Neural cell (in vitro differentiated cells): ENCODE measurements at regions not wholly inside any gene's neighbourhood (a gene's known extent, or its start where the extent isn't known, plus 50 kb on each side); places are given as distances from the start of the nearest gene placed in this dataset.

Experiments used
- H2AFZ ChIP-seq: fragments of 200-600, 300-800 bp; sonication (generic), shearing (Covaris generic); 2 replicates; pipeline ENCODE4 v1.6.0; 2014; ENCODE audit warnings: low read depth, mild to moderate bottlenecking, antibody characterized with exemption, low read length, moderate library complexity
- H3F3A ChIP-seq: fragments of 200-600 bp; shearing (Covaris generic); 2 replicates; pipeline ENCODE4 v1.6.1; 2016; ENCODE audit warnings: mild to moderate bottlenecking, moderate library complexity, mixed read lengths, antibody characterized with exemption, low read length; ENCODE audit not compliant: insufficient read depth, poor library complexity, severe bottlenecking
- H3K27ac ChIP-seq: fragments of 200-600, 300-800 bp; sonication (generic), shearing (Covaris generic); 2 replicates; pipeline ENCODE4 v1.5.1; 2014; ENCODE audit warnings: mild to moderate bottlenecking, low read length, moderate library complexity
- H3K27me3 ChIP-seq: fragments of 300-800, 200-600 bp; sonication (generic), shearing (Covaris generic); 2 replicates; pipeline ENCODE4 v1.6.0; 2014; ENCODE audit warnings: mild to moderate bottlenecking, low read depth, low read length, moderate library complexity; ENCODE audit not compliant: insufficient read depth
- H3K36me3 ChIP-seq: fragments of 300-800, 200-600 bp; sonication (generic), shearing (Covaris generic); 2 replicates; pipeline ENCODE4 v1.5.1; 2014; ENCODE audit warnings: mild to moderate bottlenecking, antibody characterized with exemption, low read length, moderate library complexity; ENCODE audit not compliant: insufficient read depth
- H3K4me2 ChIP-seq: fragments of 300-800, 200-600 bp; sonication (generic), shearing (Covaris generic); 2 replicates; pipeline ENCODE4 v1.6.0; 2014; ENCODE audit warnings: mild to moderate bottlenecking, low read length
- H3K4me3 ChIP-seq: fragments of 300-800, 200-600 bp; sonication (generic), shearing (Covaris generic); 2 replicates; pipeline ENCODE4 v1.5.1; 2014; ENCODE audit warnings: mild to moderate bottlenecking, low read length, moderate library complexity
- H3K79me2 ChIP-seq: fragments of 200-600 bp; shearing (Covaris generic); replicated peaks from 2 replicates; pipeline ENCODE4 v1.6.0; 2014; ENCODE audit warnings: mild to moderate bottlenecking, low read length, moderate library complexity; ENCODE audit not compliant: insufficient read depth
- H3K9ac ChIP-seq: fragments of 300-800, 200-600 bp; sonication (generic), shearing (Covaris generic); 2 replicates; pipeline ENCODE4 v1.6.1; 2016; ENCODE audit warnings: mild to moderate bottlenecking, low read length, mixed read lengths
- H3K9me2 ChIP-seq: fragments of 200-600 bp; shearing (Covaris generic); 2 replicates; pipeline ENCODE4 v1.6.1; 2016; ENCODE audit warnings: mild to moderate bottlenecking, low read length, mixed read lengths; ENCODE audit not compliant: insufficient read depth
- H3K9me3 ChIP-seq: fragments of 200-600, 300-800 bp; sonication (generic), shearing (Covaris generic); 2 replicates; pipeline ENCODE4 v1.6.1; 2016; ENCODE audit warnings: mild to moderate bottlenecking, mixed run types, low read length, moderate library complexity, mixed read lengths
- H4K20me1 ChIP-seq: fragments of 200-600 bp; shearing (Covaris generic); 2 replicates; pipeline ENCODE4 v1.6.1; 2016; ENCODE audit warnings: mild to moderate bottlenecking, mixed run types; ENCODE audit not compliant: insufficient read depth
- EP300 ChIP-seq: fragments of 450-650 bp; conservative IDR thresholded peaks from 2 replicates; pipeline ENCODE4 v1.6.1; 2014; ENCODE audit warnings: antibody characterized with exemption, mild to moderate bottlenecking, moderate library complexity; ENCODE audit not compliant: poor library complexity, severe bottlenecking
- EZH2 ChIP-seq: fragments of 200-600, 300-800 bp; shearing (Covaris generic), sonication (generic); IDR thresholded peaks from 2 replicates; pipeline ENCODE4 v1.6.1; 2014; ENCODE audit warnings: antibody characterized with exemption, low read length, borderline replicate concordance, mild to moderate bottlenecking; ENCODE audit not compliant: insufficient read depth, poor library complexity, severe bottlenecking
- MXI1 ChIP-seq: fragments of 450-650 bp; conservative IDR thresholded peaks from 2 replicates; pipeline ENCODE4 v1.6.1; 2014; ENCODE audit warnings: antibody characterized with exemption, mild to moderate bottlenecking; ENCODE audit not compliant: poor library complexity, severe bottlenecking
- POLR2AphosphoS5 ChIP-seq: IDR thresholded peaks from 2 replicates; pipeline ENCODE4 v1.6.1; 2012
- RAD21 ChIP-seq: fragments of 450-650 bp; conservative IDR thresholded peaks from 2 replicates; pipeline ENCODE4 v1.6.1; 2014; ENCODE audit warnings: antibody characterized with exemption, mild to moderate bottlenecking, moderate library complexity
- SMC3 ChIP-seq: fragments of 450-650 bp; conservative IDR thresholded peaks from 2 replicates; pipeline ENCODE4 v1.6.1; 2014; ENCODE audit warnings: antibody characterized with exemption, mild to moderate bottlenecking, moderate library complexity; ENCODE audit not compliant: poor library complexity
- TAF1 ChIP-seq: IDR thresholded peaks from 2 replicates; pipeline ENCODE4 v1.6.1; 2012; ENCODE audit warnings: low read depth
- TF ChIP-seq, protein P1 (sequence below): fragments of 450-650 bp; IDR thresholded peaks from 2 replicates; pipeline ENCODE4 v1.5.1; 2014; ENCODE audit warnings: antibody characterized with exemption, mild to moderate bottlenecking, moderate library complexity; ENCODE audit not compliant: poor library complexity, severe bottlenecking
- TF ChIP-seq, protein P2 (sequence below): IDR thresholded peaks from 2 replicates; pipeline ENCODE4 v1.6.1; 2012; ENCODE audit warnings: borderline replicate concordance

DNA sequence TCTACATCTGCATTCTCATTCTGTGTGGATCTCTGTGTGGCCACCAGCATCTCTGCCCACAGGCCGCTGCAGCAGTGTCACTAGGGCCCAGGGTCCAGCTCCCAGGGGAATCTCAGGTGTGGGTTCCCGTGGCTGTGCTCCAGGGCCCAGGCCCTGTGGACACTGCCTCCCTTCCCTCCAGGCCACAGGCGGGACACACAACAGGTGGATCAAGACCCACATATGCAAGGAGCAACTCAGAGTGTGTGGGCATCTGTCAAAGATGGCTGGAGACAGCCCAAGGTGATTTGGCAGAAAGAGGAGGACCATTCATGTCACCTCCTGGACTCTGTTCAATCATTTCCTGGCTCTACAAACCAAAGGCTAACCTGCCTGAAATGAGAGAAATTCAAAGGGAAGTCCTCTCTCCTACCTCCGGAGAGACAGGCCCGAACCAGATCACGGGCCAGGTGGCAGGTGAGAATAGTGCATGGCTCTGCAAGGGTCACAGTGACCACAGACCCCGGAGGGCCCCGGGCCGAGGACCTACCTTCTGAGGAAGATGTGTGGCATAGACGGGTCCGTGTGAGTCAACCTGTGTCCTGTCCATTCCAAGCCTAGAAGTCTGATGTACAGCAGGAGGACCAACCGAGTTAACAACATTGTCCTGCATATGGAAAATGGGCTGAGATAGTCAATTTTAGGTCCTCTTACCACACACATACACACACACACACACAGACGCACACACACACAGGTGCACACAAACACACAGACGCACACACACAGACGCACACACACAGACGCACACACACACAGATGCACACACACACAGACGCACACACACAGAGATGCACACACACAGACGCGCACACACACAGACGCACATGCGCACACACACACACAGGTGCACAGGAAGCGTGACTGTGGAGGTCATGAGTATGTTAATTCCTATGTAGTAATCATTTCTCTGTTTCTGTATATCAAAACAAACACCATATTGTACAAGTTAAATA lies 1068.5 kb downstream of the BRD1 start:
- Histone ChIP-seq H3K79me2 (no peaks in the 10 kb centered on the region), H3K9me3 (peaks cover 4% of the 10 kb centered on the region), H3F3A (no peaks in the 10 kb centered on the region), H3K27me3 (no peaks in the 10 kb centered on the region), H3K9ac (no peak overlapping the region), H4K20me1 (no peaks in the 10 kb centered on the region), H3K9me2 (no peaks in the 10 kb centered on the region), H2AFZ (no peak overlapping the region), H3K36me3 (no peaks in the 10 kb centered on the region), H3K27ac (no peak overlapping the region), H3K4me2 (no peak overlapping the region), H3K4me3 (no peak overlapping the region)
- TF ChIP-seq TAF1 (no peak), POLR2AphosphoS5 (no peak), MXI1 (no peak), EZH2 (no peak), RAD21 (no peak), SMC3 (no peak), EP300 (no peak)
- TF ChIP-seq, protein P1, sequence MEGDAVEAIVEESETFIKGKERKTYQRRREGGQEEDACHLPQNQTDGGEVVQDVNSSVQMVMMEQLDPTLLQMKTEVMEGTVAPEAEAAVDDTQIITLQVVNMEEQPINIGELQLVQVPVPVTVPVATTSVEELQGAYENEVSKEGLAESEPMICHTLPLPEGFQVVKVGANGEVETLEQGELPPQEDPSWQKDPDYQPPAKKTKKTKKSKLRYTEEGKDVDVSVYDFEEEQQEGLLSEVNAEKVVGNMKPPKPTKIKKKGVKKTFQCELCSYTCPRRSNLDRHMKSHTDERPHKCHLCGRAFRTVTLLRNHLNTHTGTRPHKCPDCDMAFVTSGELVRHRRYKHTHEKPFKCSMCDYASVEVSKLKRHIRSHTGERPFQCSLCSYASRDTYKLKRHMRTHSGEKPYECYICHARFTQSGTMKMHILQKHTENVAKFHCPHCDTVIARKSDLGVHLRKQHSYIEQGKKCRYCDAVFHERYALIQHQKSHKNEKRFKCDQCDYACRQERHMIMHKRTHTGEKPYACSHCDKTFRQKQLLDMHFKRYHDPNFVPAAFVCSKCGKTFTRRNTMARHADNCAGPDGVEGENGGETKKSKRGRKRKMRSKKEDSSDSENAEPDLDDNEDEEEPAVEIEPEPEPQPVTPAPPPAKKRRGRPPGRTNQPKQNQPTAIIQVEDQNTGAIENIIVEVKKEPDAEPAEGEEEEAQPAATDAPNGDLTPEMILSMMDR, result no peak
- TF ChIP-seq, protein P2, sequence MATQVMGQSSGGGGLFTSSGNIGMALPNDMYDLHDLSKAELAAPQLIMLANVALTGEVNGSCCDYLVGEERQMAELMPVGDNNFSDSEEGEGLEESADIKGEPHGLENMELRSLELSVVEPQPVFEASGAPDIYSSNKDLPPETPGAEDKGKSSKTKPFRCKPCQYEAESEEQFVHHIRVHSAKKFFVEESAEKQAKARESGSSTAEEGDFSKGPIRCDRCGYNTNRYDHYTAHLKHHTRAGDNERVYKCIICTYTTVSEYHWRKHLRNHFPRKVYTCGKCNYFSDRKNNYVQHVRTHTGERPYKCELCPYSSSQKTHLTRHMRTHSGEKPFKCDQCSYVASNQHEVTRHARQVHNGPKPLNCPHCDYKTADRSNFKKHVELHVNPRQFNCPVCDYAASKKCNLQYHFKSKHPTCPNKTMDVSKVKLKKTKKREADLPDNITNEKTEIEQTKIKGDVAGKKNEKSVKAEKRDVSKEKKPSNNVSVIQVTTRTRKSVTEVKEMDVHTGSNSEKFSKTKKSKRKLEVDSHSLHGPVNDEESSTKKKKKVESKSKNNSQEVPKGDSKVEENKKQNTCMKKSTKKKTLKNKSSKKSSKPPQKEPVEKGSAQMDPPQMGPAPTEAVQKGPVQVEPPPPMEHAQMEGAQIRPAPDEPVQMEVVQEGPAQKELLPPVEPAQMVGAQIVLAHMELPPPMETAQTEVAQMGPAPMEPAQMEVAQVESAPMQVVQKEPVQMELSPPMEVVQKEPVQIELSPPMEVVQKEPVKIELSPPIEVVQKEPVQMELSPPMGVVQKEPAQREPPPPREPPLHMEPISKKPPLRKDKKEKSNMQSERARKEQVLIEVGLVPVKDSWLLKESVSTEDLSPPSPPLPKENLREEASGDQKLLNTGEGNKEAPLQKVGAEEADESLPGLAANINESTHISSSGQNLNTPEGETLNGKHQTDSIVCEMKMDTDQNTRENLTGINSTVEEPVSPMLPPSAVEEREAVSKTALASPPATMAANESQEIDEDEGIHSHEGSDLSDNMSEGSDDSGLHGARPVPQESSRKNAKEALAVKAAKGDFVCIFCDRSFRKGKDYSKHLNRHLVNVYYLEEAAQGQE, result no peak

DNA sequence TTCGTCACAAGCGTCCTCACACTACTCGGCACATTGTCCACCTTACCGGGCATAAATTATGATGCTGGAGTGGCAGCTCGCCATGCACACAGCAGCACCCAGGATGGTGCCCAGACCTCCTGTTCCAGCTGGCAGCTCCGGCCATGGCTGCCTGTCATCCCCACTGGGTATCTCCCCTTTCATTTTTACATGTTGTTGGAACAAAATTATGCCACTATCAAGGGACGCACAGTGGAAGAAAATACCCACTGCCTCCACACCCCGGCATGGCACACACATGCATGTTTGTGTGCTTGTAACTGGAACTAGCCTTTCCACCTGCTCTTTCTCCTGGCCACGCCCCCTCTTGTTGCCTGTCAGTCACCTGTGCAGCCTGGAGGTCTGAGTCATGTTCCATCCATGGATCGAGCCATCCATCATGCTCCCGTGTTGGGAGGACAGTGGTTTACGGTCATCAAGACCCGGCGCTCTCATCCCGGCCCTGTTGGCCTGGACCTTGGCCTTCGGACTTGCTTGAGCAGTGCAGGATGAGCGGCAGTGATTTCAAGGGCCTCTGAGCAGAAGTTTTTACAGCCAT lies 1069.6 kb downstream of the BRD1 start:
- TF ChIP-seq EP300 (no peak), POLR2AphosphoS5 (no peak), MXI1 (no peak), EZH2 (no peak), TAF1 (no peak), SMC3 (no peak), RAD21 (no peak)
- TF ChIP-seq, protein P1, result no peak
- TF ChIP-seq, protein P2, result no peak

More for the DNA sequence above, 1069.6 kb downstream of the BRD1 start:
- H2AFZ ChIP-seq, result no peak overlapping the region
- no peak overlapping the region for H3K27ac ChIP-seq
- H3K9me3 ChIP-seq, result peaks cover 4% of the 10 kb centered on the region
- no peaks in the 10 kb centered on the region for H3K79me2 ChIP-seq
- H4K20me1 ChIP-seq, result no peaks in the 10 kb centered on the region
- H3F3A ChIP-seq, result no peaks in the 10 kb centered on the region
- H3K4me3 ChIP-seq, result no peak overlapping the region
- H3K9ac ChIP-seq, result no peak overlapping the region
- no peaks in the 10 kb centered on the region for H3K27me3 ChIP-seq
- no peaks in the 10 kb centered on the region for H3K9me2 ChIP-seq
- H3K36me3 ChIP-seq, result no peaks in the 10 kb centered on the region
- H3K4me2 ChIP-seq, result no peak overlapping the region
